HEK293T (cell line): ENCODE measurements at regions not wholly inside any gene's neighbourhood (a gene's known extent, or its start where the extent isn't known, plus 50 kb on each side); places are given as distances from the start of the nearest gene placed in this dataset.

Experiments used
- BHLHE40 ChIP-seq: fragments of 450-650 bp; IDR thresholded peaks from 2 replicates; pipeline ENCODE4 v1.6.1; 2016; ENCODE audit warnings: mild to moderate bottlenecking, moderate library complexity, borderline replicate concordance
- ELF4 ChIP-seq: fragments of 450-650 bp; IDR thresholded peaks from 2 replicates; pipeline ENCODE4 v1.6.1; 2017; ENCODE audit warnings: antibody characterized with exemption
- FOXK2 ChIP-seq: fragments of 450-650 bp; IDR thresholded peaks from 2 replicates; pipeline ENCODE4 v1.6.1; 2016; ENCODE audit warnings: mild to moderate bottlenecking
- NFRKB ChIP-seq: fragments of 450-650 bp; IDR thresholded peaks from 2 replicates; pipeline ENCODE4 v1.6.1; 2016; ENCODE audit warnings: mild to moderate bottlenecking, moderate library complexity
- ZNF384 ChIP-seq: fragments of 450-650 bp; IDR thresholded peaks from 2 replicates; pipeline ENCODE4 v1.6.1; 2016
- TF ChIP-seq, protein P1 (sequence below): fragments of 450-650 bp; IDR thresholded peaks from 2 replicates; pipeline ENCODE4 v1.6.1; 2016

DNA sequence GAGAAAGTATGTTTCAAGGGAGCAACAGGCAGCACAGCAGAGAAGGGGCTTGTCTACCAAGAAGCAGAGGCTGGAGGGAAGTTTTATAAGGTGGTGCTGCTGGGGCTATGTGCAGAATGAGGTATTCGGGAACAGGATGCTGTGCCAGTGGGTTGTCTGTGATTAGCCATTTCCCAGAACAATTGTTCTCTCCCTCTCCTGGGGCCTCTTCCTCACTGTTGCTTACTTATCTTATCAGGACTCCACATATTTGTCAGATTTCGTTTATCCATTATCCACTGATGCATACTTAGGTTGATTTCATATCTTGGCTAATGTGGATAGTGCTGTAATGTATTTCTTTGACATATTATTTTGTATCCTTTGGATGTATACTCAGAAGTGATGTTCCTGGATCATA lies 195.1 kb upstream of the RTL1 start:
- TF ChIP-seq BHLHE40 (no peak), ZNF384 (no peak), NFRKB (no peak), FOXK2 (no peak), ELF4 (no peak)
- TF ChIP-seq, protein P1, sequence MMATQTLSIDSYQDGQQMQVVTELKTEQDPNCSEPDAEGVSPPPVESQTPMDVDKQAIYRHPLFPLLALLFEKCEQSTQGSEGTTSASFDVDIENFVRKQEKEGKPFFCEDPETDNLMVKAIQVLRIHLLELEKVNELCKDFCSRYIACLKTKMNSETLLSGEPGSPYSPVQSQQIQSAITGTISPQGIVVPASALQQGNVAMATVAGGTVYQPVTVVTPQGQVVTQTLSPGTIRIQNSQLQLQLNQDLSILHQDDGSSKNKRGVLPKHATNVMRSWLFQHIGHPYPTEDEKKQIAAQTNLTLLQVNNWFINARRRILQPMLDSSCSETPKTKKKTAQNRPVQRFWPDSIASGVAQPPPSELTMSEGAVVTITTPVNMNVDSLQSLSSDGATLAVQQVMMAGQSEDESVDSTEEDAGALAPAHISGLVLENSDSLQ, result no peak
